Astrocyte of the spinal cord (primary cell): ENCODE measurements at regions not wholly inside any gene's neighbourhood (a gene's known extent, or its start where the extent isn't known, plus 50 kb on each side); places are given as distances from the start of the nearest gene placed in this dataset.
A peak's percentile ranks its signal among the peaks of the same experiment; 100 is the strongest.

Experiments used
- DNase-seq: peaks from one replicate; pipeline ENCODE4 v3.0.0; 2011; ENCODE audit warnings: low read depth, low spot score
- H3K4me3 ChIP-seq: 2 replicates; pipeline ENCODE4 v1.5.1; 2011; ENCODE audit warnings: low read depth, mild to moderate bottlenecking, low read length, moderate library complexity
- in situ Hi-C: cut with HindIII; loops from 2 replicates; pipeline ENCODE4 v1.10.0; 2017; ENCODE audit warnings: low sequenced_read_pairs
- TF ChIP-seq, protein P1 (sequence below): IDR thresholded peaks from 2 replicates; pipeline ENCODE4 v1.5.1; 2012; ENCODE audit warnings: low read depth, mild to moderate bottlenecking, low read length, inconsistent platforms

DNA sequence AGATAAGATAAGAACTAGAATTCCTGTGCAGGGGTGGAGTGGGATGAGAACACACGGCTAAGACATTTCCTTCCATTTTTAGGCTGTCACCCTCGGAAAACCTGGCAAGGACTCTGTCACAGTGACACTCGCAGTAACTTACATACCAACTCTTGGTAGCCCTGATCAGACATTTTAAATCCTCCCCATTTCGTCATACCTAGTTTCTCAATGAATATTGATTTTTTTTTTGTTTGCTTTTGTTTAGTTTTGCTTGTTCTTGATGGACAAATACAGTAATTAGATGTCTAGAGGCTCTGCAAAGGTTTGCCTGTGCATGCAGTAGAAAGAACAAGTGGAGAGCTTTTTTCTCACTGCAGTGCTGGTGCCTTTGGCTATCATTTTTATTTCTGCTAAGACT, 213.0 kb upstream of the FAM83B start:
- DNase-seq, result no peak

DNA sequence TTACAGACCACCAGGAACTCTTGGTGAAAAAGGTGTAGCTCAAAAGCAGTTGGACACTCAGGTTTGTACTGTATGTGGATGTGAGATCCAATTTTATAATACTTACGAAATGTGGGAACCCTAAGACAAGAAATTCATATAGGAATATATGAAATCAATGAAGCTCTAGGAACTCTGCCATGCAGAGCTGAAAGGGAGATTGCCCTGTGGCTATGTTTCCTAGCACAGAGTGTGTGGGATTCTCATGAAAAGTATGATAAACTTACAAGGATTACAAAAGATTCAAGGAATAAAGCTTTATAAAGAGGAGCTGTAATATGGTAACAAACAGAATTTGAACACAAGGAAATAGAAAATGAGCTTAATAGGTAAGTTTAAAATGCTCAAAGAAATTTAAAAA, 205.7 kb upstream of the FAM83B start:
- in situ Hi-C loops, result no loop called here
- H3K4me3 ChIP-seq, result no peak overlapping the region
- DNase-seq, result no peak
- TF ChIP-seq, protein P1, sequence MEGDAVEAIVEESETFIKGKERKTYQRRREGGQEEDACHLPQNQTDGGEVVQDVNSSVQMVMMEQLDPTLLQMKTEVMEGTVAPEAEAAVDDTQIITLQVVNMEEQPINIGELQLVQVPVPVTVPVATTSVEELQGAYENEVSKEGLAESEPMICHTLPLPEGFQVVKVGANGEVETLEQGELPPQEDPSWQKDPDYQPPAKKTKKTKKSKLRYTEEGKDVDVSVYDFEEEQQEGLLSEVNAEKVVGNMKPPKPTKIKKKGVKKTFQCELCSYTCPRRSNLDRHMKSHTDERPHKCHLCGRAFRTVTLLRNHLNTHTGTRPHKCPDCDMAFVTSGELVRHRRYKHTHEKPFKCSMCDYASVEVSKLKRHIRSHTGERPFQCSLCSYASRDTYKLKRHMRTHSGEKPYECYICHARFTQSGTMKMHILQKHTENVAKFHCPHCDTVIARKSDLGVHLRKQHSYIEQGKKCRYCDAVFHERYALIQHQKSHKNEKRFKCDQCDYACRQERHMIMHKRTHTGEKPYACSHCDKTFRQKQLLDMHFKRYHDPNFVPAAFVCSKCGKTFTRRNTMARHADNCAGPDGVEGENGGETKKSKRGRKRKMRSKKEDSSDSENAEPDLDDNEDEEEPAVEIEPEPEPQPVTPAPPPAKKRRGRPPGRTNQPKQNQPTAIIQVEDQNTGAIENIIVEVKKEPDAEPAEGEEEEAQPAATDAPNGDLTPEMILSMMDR, result no peak

More for the DNA sequence above, 213.0 kb upstream of the FAM83B start:
- in situ Hi-C loops, result no loop called here
- H3K4me3 ChIP-seq, result no peak overlapping the region
- TF ChIP-seq, protein P1, result no peak

DNA sequence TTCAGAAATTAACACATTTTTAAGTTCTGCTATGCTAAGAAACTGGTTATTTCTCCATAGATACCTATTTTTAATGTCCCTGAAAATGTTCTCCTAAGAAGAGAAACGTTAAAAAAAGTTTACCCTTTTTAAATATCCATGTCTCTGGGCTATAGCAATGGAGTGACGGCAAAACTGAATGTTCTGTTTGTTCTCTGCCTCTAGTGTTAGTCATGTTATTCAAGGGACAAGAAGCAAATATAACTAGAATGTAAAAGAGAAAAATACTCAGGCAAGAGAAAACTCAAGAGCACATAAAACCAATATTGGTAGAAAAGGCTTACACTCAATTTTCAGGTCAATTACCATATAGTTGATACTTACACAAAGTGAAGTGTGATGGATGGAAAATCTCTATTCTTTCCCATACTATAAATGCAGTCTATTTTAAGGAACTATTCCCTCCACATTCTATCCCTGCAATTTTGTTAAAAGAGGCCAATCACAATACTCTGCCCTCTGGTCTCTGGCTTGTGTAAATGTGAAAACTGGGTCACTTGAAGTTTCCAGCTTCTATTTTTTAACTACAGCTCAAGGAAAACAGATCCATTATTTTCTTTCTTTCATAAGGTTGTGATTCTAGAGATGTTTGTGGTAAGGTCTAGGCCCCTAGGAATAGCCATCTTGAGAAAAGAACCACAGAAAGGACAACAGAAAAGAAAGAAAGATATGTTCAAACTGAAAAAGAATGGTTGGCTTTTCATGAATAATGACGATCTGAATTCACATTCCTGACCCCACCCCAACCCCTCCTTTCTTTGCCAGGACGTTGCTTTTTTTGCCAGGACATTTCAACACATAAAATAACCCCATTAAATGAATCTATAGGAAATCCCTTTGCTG, 200.3 kb upstream of the FAM83B start:
- H3K4me3 ChIP-seq, result no peak overlapping the region
- in situ Hi-C loops, result no loop called here
- TF ChIP-seq, protein P1, result no peak
- DNase-seq, result peak; percentile 65

DNA sequence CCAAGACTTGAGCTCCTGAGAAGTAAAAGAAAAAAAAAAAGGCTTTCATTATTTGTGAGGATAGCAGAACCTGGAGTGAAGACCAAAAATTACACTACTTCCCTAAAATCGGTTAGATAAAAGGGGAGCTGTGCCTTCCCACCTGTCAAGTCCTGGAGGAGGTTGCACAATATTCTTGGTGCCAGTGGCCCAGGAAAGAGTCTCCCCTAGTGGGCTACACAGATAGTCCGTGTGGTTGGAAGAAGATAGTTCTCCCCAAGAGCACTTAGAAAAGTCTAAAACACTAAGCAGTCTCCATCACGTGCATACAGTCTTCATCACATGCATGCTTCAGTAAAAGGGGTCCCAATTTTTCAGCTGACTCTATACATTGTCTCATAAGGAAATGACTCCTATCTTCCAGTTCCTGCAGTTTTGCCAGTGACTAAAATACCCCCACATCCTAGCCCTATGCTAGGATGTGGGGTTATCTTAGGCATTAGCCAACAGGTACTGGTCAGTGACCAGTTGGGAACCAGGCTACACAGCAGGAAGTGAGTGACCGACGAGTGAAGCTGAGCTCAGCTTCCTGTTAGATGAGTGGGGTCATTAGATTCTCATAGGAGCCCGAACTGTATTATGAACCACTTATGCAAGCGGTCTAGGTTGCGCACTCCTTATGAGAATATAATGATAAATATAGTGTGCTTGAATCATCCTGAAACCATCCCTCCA, 199.5 kb upstream of the FAM83B start:
- TF ChIP-seq, protein P1, result no peak
- H3K4me3 ChIP-seq, result no peak overlapping the region
- no peak for DNase-seq
- in situ Hi-C loops, result no loop called here

DNA sequence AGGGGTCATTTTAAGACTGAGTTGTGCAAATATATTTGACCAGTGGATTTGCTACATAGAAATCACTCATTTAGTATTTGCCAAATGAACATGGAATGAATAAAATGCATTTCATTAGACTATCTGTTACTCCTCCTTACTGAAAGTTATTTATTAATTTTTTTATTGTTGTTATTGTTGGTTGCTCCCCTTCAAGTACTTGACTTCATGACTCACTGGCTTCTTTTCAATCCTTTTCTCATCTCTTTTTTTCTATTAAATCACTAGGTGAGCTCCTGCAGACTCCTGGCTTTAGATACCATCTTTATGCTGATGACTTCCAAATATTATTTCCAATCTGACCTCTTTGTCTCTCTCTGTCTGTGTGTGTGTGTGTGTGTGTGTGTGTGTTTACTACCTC, 192.2 kb upstream of the FAM83B start:
- in situ Hi-C loops, result no loop called here
- no peak for DNase-seq
- TF ChIP-seq, protein P1, result no peak
- H3K4me3 ChIP-seq, result no peak overlapping the region

DNA sequence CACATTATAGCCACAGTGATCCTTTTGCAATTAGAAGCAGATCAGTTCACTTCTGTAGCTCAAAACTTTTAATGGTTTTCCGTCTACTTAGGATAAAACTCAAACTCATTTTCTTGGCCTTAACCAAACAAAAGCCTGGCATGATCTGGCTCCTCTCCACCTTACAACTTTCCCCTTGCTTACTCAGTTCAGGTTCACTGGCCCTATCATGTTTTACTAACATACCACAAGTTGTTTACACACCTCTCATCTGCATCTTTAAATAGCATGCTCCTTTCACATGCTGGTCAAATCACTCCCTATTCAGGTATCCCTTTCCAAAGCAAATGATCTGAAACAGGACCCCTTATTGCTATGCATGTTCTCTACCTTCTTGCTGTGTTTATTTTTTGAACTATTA, 191.4 kb upstream of the FAM83B start:
- in situ Hi-C loops, result no loop called here
- TF ChIP-seq, protein P1, result no peak
- H3K4me3 ChIP-seq, result no peak overlapping the region
- no peak for DNase-seq
